Bronchial epithelial cell (primary cell): ENCODE measurements at regions not wholly inside any gene's neighbourhood (a gene's known extent, or its start where the extent isn't known, plus 50 kb on each side); places are given as distances from the start of the nearest gene placed in this dataset.

Experiments used
- DNase-seq: peaks from one replicate; pipeline ENCODE4 v3.0.0-alpha.2; 2010; ENCODE audit warnings: low read depth
- FAIRE-seq: peaks from 2 replicates; lab custom pipeline; 2011; peaks lifted over from hg19 to GRCh38; lab: Jason Lieb, UNC
- H3K27me3 ChIP-seq: 2 replicates; pipeline ENCODE4 v1.5.1; 2011; ENCODE audit warnings: low read length; ENCODE audit not compliant: control insufficient read depth, insufficient read depth
- H3K36me3 ChIP-seq: 2 replicates; pipeline ENCODE4 v1.5.1; 2011; ENCODE audit warnings: low read length; ENCODE audit not compliant: control insufficient read depth, insufficient read depth
- H3K4me3 ChIP-seq: 2 replicates; pipeline ENCODE4 v1.5.1; 2011; ENCODE audit warnings: mild to moderate bottlenecking, low read depth, low read length, control low read depth
- CTCF ChIP-seq: IDR thresholded peaks from 2 replicates; pipeline ENCODE4 v1.5.1; 2011; ENCODE audit warnings: mild to moderate bottlenecking, moderate library complexity, low read length, control low read depth, inconsistent platforms; ENCODE audit not compliant: insufficient read depth, severe bottlenecking

- no peak for DNase-seq
- Histone ChIP-seq H3K27me3 (no peaks in the 10 kb centered on the region), H3K36me3 (no peaks in the 10 kb centered on the region), H3K4me3 (no peak overlapping the region)
- no peak for FAIRE-seq
- no peak for TF ChIP-seq CTCF
Observed at GRCh38 chr6:88532241-88532860, 366.2 kb upstream of the CNR1 start.

GRCh38 chr6:88529726-88530125 is 363.6 kb upstream of the CNR1 start:
- H3K27me3 ChIP-seq, result no peaks in the 10 kb centered on the region
- no peaks in the 10 kb centered on the region for H3K36me3 ChIP-seq
- DNase-seq (no peak), FAIRE-seq (no peak)
- no peak overlapping the region for H3K4me3 ChIP-seq
- TF ChIP-seq CTCF, result no peak

GRCh38 chr6:88520445-88520844 is 354.3 kb upstream of the CNR1 start:
- H3K4me3 ChIP-seq, result no peak overlapping the region
- H3K27me3 ChIP-seq, result no peaks in the 10 kb centered on the region
- no peaks in the 10 kb centered on the region for H3K36me3 ChIP-seq
- no peak for TF ChIP-seq CTCF
- DNase-seq (no peak), FAIRE-seq (no peak)

- FAIRE-seq, result no peak
- Histone ChIP-seq H3K36me3 (no peaks in the 10 kb centered on the region), H3K4me3 (no peak overlapping the region), H3K27me3 (no peaks in the 10 kb centered on the region)
- no peak for TF ChIP-seq CTCF
- no peak for DNase-seq
Observed at GRCh38 chr6:88520017-88520338, 353.8 kb upstream of the CNR1 start.

GRCh38 chr6:88519301-88520016 is 353.3 kb upstream of the CNR1 start:
- Histone ChIP-seq H3K27me3 (no peaks in the 10 kb centered on the region), H3K4me3 (no peak overlapping the region), H3K36me3 (no peaks in the 10 kb centered on the region)
- TF ChIP-seq CTCF, result no peak
- DNase-seq (no peak), FAIRE-seq (no peak)
